Liver (tissue), 8 donors: ENCODE measurements at regions not wholly inside any gene's neighbourhood (a gene's known extent, or its start where the extent isn't known, plus 50 kb on each side); places are given as distances from the start of the nearest gene placed in this dataset.

ENCODE experiments used
- DNase-seq: peaks from one replicate; pipeline ENCODE4 v3.0.0-alpha.2; 2017; ENCODE audit warnings: low spot score
- H3K27ac ChIP-seq, 2 donors: one replicate each; pipeline ENCODE4 v1.7.0; 2013; ENCODE audit warnings: inconsistent platforms in 2 of 2, low read length in 2 of 2, control low read depth in 1 of 2, low read depth in 1 of 2, mild to moderate bottlenecking in 1 of 2
- H3K27me3 ChIP-seq, 4 donors: one replicate each; pipeline versions ENCODE4 v1.6.1 to v1.7.0; 2013; ENCODE audit warnings: low read length in 3 of 4, inconsistent platforms in 1 of 4, mild to moderate bottlenecking in 1 of 4, moderate library complexity in 1 of 4; ENCODE audit not compliant: control insufficient read depth in 4 of 4, insufficient read depth in 4 of 4
- H3K36me3 ChIP-seq, 4 donors: one replicate each; pipeline versions ENCODE4 v1.6.1 to v1.7.0; 2013; ENCODE audit warnings: low read length in 3 of 4, mild to moderate bottlenecking in 3 of 4, low read depth in 1 of 4, moderate library complexity in 1 of 4; ENCODE audit not compliant: control insufficient read depth in 4 of 4, insufficient read depth in 3 of 4
- H3K4me1 ChIP-seq, 4 donors: one replicate each; pipeline versions ENCODE4 v1.6.1 to v1.7.0; 2013; ENCODE audit warnings: low read length in 3 of 4, mild to moderate bottlenecking in 3 of 4, moderate library complexity in 1 of 4; ENCODE audit not compliant: control insufficient read depth in 4 of 4, insufficient read depth in 4 of 4
- H3K4me3 ChIP-seq, 3 donors: one replicate each; pipeline versions ENCODE4 v1.6.1 to v1.7.0; 2013; ENCODE audit warnings: low read length in 3 of 3, control low read depth in 1 of 3, low read depth in 1 of 3, mild to moderate bottlenecking in 1 of 3
- H3K9ac ChIP-seq, 2 donors: one replicate each; pipeline ENCODE4 v1.7.0; 2013; ENCODE audit warnings: low read length in 2 of 2, mild to moderate bottlenecking in 2 of 2, moderate library complexity in 2 of 2, control low read depth in 1 of 2, low read depth in 1 of 2
- H3K9me3 ChIP-seq, 4 donors: one replicate each; pipeline versions ENCODE4 v1.6.1 to v1.7.0; 2013; ENCODE audit warnings: low read length in 3 of 4; ENCODE audit not compliant: control insufficient read depth in 4 of 4
- ATF3 ChIP-seq: IDR thresholded peaks from 2 replicates; pipeline ENCODE4 v1.6.1; 2016; ENCODE audit warnings: antibody characterized with exemption
- CTCF ChIP-seq: fragments of 150-350 bp; IDR thresholded peaks from 2 replicates; pipeline ENCODE4 v1.5.1; 2017; ENCODE audit warnings: improper control_type of control experiment, low read depth, low read length; ENCODE audit not compliant: missing input control
- EGR1 ChIP-seq, 2 donors: IDR thresholded peaks; 2 replicates each; pipeline ENCODE4 v1.6.1; 2016 to 2018; ENCODE audit warnings: antibody characterized with exemption in 2 of 2, low read depth in 2 of 2
- FOXA1 ChIP-seq: IDR thresholded peaks from 2 replicates; pipeline ENCODE4 v1.6.1; 2016; ENCODE audit warnings: antibody characterized with exemption
- FOXA2 ChIP-seq: IDR thresholded peaks from 2 replicates; pipeline ENCODE4 v1.6.1; 2016; ENCODE audit warnings: antibody characterized with exemption
- GABPA ChIP-seq, 2 donors: IDR thresholded peaks in 1 of 2; conservative IDR thresholded peaks in 1 of 2; 2 replicates each; pipeline ENCODE4 v1.6.1; 2016; ENCODE audit warnings: antibody characterized with exemption in 2 of 2, mild to moderate bottlenecking in 1 of 2, moderate library complexity in 1 of 2
- HNF4A ChIP-seq, 2 donors: conservative IDR thresholded peaks; 2 replicates each; pipeline ENCODE4 v1.6.1; 2016; ENCODE audit warnings: antibody characterized with exemption in 2 of 2, mild to moderate bottlenecking in 2 of 2
- HNF4G ChIP-seq: IDR thresholded peaks from 2 replicates; pipeline ENCODE4 v1.6.1; 2016; ENCODE audit warnings: antibody characterized with exemption
- JUND ChIP-seq, 2 donors: IDR thresholded peaks; 2 replicates each; pipeline ENCODE4 v1.6.1; 2016; ENCODE audit warnings: antibody characterized with exemption in 2 of 2
- MAX ChIP-seq: IDR thresholded peaks from 2 replicates; pipeline ENCODE4 v1.6.1; 2016; ENCODE audit warnings: antibody characterized with exemption
- NR2F2 ChIP-seq: IDR thresholded peaks from 2 replicates; pipeline ENCODE4 v1.6.1; 2016; ENCODE audit warnings: antibody characterized with exemption
- RAD21 ChIP-seq, 2 donors: IDR thresholded peaks; 2 replicates each; pipeline ENCODE4 v1.6.1; 2016; ENCODE audit warnings: antibody characterized with exemption in 2 of 2, mild to moderate bottlenecking in 2 of 2
- REST ChIP-seq: IDR thresholded peaks from 2 replicates; pipeline ENCODE4 v1.6.1; 2016; ENCODE audit warnings: antibody characterized with exemption, mild to moderate bottlenecking
- RXRA ChIP-seq, 2 donors: IDR thresholded peaks; 2 replicates each; pipeline ENCODE4 v1.6.1; 2017 to 2018; ENCODE audit warnings: antibody characterized with exemption in 2 of 2, mild to moderate bottlenecking in 1 of 2
- SP1 ChIP-seq: IDR thresholded peaks from 2 replicates; pipeline ENCODE4 v1.6.1; 2018; ENCODE audit warnings: antibody characterized with exemption, mild to moderate bottlenecking
- TAF1 ChIP-seq: conservative IDR thresholded peaks from 2 replicates; pipeline ENCODE4 v1.6.1; 2016; ENCODE audit warnings: antibody characterized with exemption, mild to moderate bottlenecking
- YY1 ChIP-seq: IDR thresholded peaks from 2 replicates; pipeline ENCODE4 v1.6.1; 2016; ENCODE audit warnings: antibody characterized with exemption, mild to moderate bottlenecking
- ZBTB33 ChIP-seq: IDR thresholded peaks from 2 replicates; pipeline ENCODE4 v1.6.1; 2016; ENCODE audit warnings: antibody characterized with exemption
- WGBS: extraction: QIAGEN DNeasy Blood & Tissue Kit; methylation state at CpG from one replicate; pipeline ENCODE4 v1.1.7; 2013; 5-methylcytosine and 5-hydroxymethylcytosine counted together
- donor health status: healthy.
- donor health status: healthy.
- donor health status: healthy.
- donor health status: healthy.
- donor health status: healthy.

- Histone ChIP-seq H3K27ac (no peak overlapping the region), H3K4me1 (no peaks in the 10 kb centered on the region), H3K4me3 (no peak overlapping the region), H3K36me3 (no peaks in the 10 kb centered on the region), H3K9me3 (peaks cover 0 to 3% (median 1%) of the 10 kb centered on the region in 4 donors), H3K27me3 (peaks cover 0 to 4% (median 0%) of the 10 kb centered on the region in 4 donors), H3K9ac (no peak overlapping the region)
- no peak for TF ChIP-seq NR2F2
- TF ChIP-seq TAF1: no peak
- no peak for TF ChIP-seq FOXA1
- TF ChIP-seq GABPA (IDR thresholded peaks at IDR 0.05 in 1 of 2, conservative IDR thresholded peaks at IDR 0.05 in 1 of 2): no peak
- no peak for TF ChIP-seq HNF4G
- TF ChIP-seq ZBTB33: no peak
- TF ChIP-seq SP1: no peak
- TF ChIP-seq MAX: no peak
- DNase-seq: no peak
- WGBS: 87% methylated on average over 7 of the region's 7 CpGs
Observed at GRCh38 chr17:65431116-65431515, 130.3 kb downstream of the AXIN2 start.

- Histone ChIP-seq H3K4me1 (no peaks in the 10 kb centered on the region), H3K4me3 (no peak overlapping the region), H3K27ac (no peak overlapping the region), H3K9me3 (peaks cover 0 to 3% (median 1%) of the 10 kb centered on the region in 4 donors), H3K9ac (no peak overlapping the region), H3K27me3 (no peaks in the 10 kb centered on the region), H3K36me3 (no peaks in the 10 kb centered on the region)
- DNase-seq: no peak
- TF ChIP-seq REST (no peak), ATF3 (no peak), ZBTB33 (no peak), NR2F2 (no peak), TAF1 (no peak), HNF4G (no peak), YY1 (no peak), CTCF (no peak), HNF4A (conservative IDR thresholded peaks at IDR 0.05) (no peak), EGR1 (IDR thresholded peaks at IDR 0.05; ENCODE audit: low read depth in 2 of 2) (no peak), RXRA (IDR thresholded peaks at IDR 0.05) (no peak), MAX (no peak), GABPA (IDR thresholded peaks at IDR 0.05 in 1 of 2, conservative IDR thresholded peaks at IDR 0.05 in 1 of 2) (no peak), JUND (IDR thresholded peaks at IDR 0.05) (no peak), RAD21 (IDR thresholded peaks at IDR 0.05) (no peak), SP1 (no peak), FOXA2 (no peak)
- WGBS: 69% methylated on average over 9 of the region's 9 CpGs
Observed at GRCh38 chr17:65430209-65430833, 131.1 kb downstream of the AXIN2 start.
